ENCODE measurements at regions not wholly inside any gene's neighbourhood (a gene's known extent, or its start where the extent isn't known, plus 50 kb on each side); places are given as distances from the start of the nearest gene placed in this dataset.

- ChIA-PET CTCF (no interaction called here), POLR2A (no interaction called here)
- no peaks in the 10 kb centered on the region for H3K36me3 ChIP-seq (ENCODE audit: control insufficient read depth, insufficient read depth, low read length)
Measured at GRCh38 chr12:126789963-126790362, 1477.0 kb upstream of the TMEM132C start.

GRCh38 chr12:126791122-126791521 is 1475.8 kb upstream of the TMEM132C start:
- no peak for DNase-seq (ENCODE audit: low read depth)
- no peak for TF ChIP-seq CTCF (IDR thresholded peaks at IDR 0.05; ENCODE audit: insufficient read depth, low read depth, low read length)
- CTCF ChIA-PET: no interaction called here
- H3K4me3 ChIP-seq (ENCODE audit: low read depth, low read length): no peak overlapping the region
- POLR2A ChIA-PET: no interaction called here
- no peaks in the 10 kb centered on the region for H3K36me3 ChIP-seq (ENCODE audit: control insufficient read depth, insufficient read depth, low read length)
- H3K27me3 ChIP-seq (ENCODE audit: control insufficient read depth, insufficient read depth, low read length): no peaks in the 10 kb centered on the region

More at GRCh38 chr12:126789963-126790362, 1477.0 kb upstream of the TMEM132C start:
- DNase-seq (ENCODE audit: low read depth): no peak
- no peaks in the 10 kb centered on the region for H3K27me3 ChIP-seq (ENCODE audit: control insufficient read depth, insufficient read depth, low read length)
- TF ChIP-seq CTCF (IDR thresholded peaks at IDR 0.05; ENCODE audit: insufficient read depth, low read depth, low read length): no peak
- no peak overlapping the region for H3K4me3 ChIP-seq (ENCODE audit: low read depth, low read length)

- CTCF ChIA-PET: interaction anchor here (1.1 kb wide), 1 partner anchor 8 kb away, joined by 3 read pairs; no protein-coding TSS in a partner anchor
- no peak for DNase-seq (ENCODE audit: low read depth)
- POLR2A ChIA-PET: no interaction called here
- Histone ChIP-seq H3K4me3 (ENCODE audit: low read depth, low read length) (no peak overlapping the region), H3K27me3 (ENCODE audit: control insufficient read depth, insufficient read depth, low read length) (no peaks in the 10 kb centered on the region), H3K36me3 (ENCODE audit: control insufficient read depth, insufficient read depth, low read length) (no peaks in the 10 kb centered on the region)
- TF ChIP-seq CTCF (IDR thresholded peaks at IDR 0.05; ENCODE audit: insufficient read depth, low read depth, low read length): no peak
Measured at GRCh38 chr12:126792411-126792810, 1474.6 kb upstream of the TMEM132C start.

GRCh38 chr12:126797525-126797924 is 1469.4 kb upstream of the TMEM132C start:
- no peak for TF ChIP-seq CTCF (IDR thresholded peaks at IDR 0.05; ENCODE audit: insufficient read depth, low read depth, low read length)
- Histone ChIP-seq H3K36me3 (ENCODE audit: control insufficient read depth, insufficient read depth, low read length) (no peaks in the 10 kb centered on the region), H3K4me3 (ENCODE audit: low read depth, low read length) (no peak overlapping the region), H3K27me3 (ENCODE audit: control insufficient read depth, insufficient read depth, low read length) (no peaks in the 10 kb centered on the region)
- no peak for DNase-seq (ENCODE audit: low read depth)
- CTCF ChIA-PET: no interaction called here
- POLR2A ChIA-PET: no interaction called here

- CTCF ChIA-PET: no interaction called here
- TF ChIP-seq CTCF (IDR thresholded peaks at IDR 0.05; ENCODE audit: insufficient read depth, low read depth, low read length): no peak
- no peaks in the 10 kb centered on the region for H3K27me3 ChIP-seq (ENCODE audit: control insufficient read depth, insufficient read depth, low read length)
- POLR2A ChIA-PET: no interaction called here
- no peaks in the 10 kb centered on the region for H3K36me3 ChIP-seq (ENCODE audit: control insufficient read depth, insufficient read depth, low read length)
- no peak overlapping the region for H3K4me3 ChIP-seq (ENCODE audit: low read depth, low read length)
- DNase-seq (ENCODE audit: low read depth): no peak
Measured at GRCh38 chr12:126798449-126798848, 1468.5 kb upstream of the TMEM132C start.
